Activated CD4-positive, alpha-beta T cell treated with anti-CD3 and anti-CD28 coated beads, Interleukin-2, amount 10 ng/mL, durations not matched to agents 24 days and 14 days (primary cell): ENCODE measurements at regions not wholly inside any gene's neighbourhood (a gene's known extent, or its start where the extent isn't known, plus 50 kb on each side); places are given as distances from the start of the nearest gene placed in this dataset.
"Not testable (repeated sequence)": the region's sequence is repeated elsewhere in the genome, so short reads cannot be mapped to it uniquely, and the experiment has no call there.

Experiments
- DNase-seq: peaks from one replicate; pipeline ENCODE4 v3.0.0; 2022
- H3K27ac Mint-ChIP-seq: one replicate; pipeline ENCODE4 v1.8.0; 2022; ENCODE audit warnings: mild to moderate bottlenecking, mixed read lengths
- H3K27me3 Mint-ChIP-seq: one replicate; pipeline ENCODE4 v1.8.0; 2022; ENCODE audit warnings: mixed read lengths
- H3K36me3 Mint-ChIP-seq: one replicate; pipeline ENCODE4 v1.8.0; 2022; ENCODE audit warnings: low read depth, mild to moderate bottlenecking, mixed read lengths
- H3K4me1 Mint-ChIP-seq: one replicate; pipeline ENCODE4 v1.8.0; 2021; ENCODE audit warnings: mixed read lengths
- H3K4me3 Mint-ChIP-seq: one replicate; pipeline ENCODE4 v1.8.0; 2022; ENCODE audit warnings: mild to moderate bottlenecking, moderate library complexity, mixed read lengths
- H3K9me3 Mint-ChIP-seq: one replicate; pipeline ENCODE4 v1.8.0; 2021; ENCODE audit warnings: mixed read lengths
- intact Hi-C: fragments of 100-400 bp; cut with micrococcal nuclease; formaldehyde crosslinking; loops from one replicate; pipeline ENCODE4 v1.15.1; 2023

DNA sequence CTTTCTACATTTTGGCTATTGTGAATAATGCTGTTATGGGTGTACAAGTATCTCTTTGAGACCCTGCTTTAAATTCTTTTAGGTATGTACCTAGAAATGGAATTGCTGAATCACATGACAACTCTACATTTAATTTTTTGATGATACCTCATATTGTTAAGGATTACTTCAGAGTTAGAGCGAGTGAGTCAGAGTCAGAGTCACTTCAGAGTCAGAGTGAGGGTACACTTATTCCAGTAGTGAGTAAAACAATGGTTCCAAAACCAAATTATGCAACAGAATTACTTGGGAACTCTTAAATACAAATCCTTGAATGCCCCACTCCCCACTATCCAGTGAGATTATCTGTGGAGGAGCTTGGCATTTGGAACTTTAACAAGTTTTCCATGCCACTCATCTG, 50.3 kb upstream of the SNRK start:
- no peak for DNase-seq
- Mint-ChIP-seq H3K27me3 (peaks cover 8% of the 10 kb centered on the region), H3K9me3 (peaks cover 20% of the 10 kb centered on the region), H3K4me3 (no peak overlapping the region), H3K27ac (no peak overlapping the region), H3K36me3 (no peaks in the 10 kb centered on the region), H3K4me1 (peaks cover 4% of the 10 kb centered on the region)
- intact Hi-C loops: no loop called here

DNA sequence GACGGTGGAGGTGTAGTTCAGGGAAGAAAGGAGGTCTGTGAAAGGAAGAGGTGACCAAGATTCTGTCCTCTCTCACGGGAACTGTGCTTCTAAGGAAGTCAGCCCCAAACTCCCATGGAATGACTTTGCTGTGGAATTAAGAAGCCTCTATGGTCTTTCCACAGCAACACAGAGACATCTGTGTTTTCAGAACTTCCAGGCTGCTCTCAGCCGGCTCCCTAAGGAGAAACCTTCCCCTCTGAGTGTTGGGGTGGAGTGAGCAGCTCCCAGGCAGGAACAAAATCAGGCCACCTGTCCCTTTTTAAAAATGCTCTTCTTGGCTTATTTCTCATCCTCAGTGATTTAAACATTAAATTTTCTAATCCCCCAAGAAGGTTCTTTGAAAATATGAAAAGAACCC, 53.3 kb upstream of the SNRK start:
- H3K9me3 Mint-ChIP-seq: peaks cover 13% of the 10 kb centered on the region
- peaks cover 2% of the 10 kb centered on the region for H3K4me1 Mint-ChIP-seq
- intact Hi-C loops: no loop called here
- no peak overlapping the region for H3K27ac Mint-ChIP-seq
- peaks cover 3% of the 10 kb centered on the region for H3K36me3 Mint-ChIP-seq
- H3K4me3 Mint-ChIP-seq: no peak overlapping the region
- DNase-seq: no peak
- peaks cover 17% of the 10 kb centered on the region for H3K27me3 Mint-ChIP-seq

DNA sequence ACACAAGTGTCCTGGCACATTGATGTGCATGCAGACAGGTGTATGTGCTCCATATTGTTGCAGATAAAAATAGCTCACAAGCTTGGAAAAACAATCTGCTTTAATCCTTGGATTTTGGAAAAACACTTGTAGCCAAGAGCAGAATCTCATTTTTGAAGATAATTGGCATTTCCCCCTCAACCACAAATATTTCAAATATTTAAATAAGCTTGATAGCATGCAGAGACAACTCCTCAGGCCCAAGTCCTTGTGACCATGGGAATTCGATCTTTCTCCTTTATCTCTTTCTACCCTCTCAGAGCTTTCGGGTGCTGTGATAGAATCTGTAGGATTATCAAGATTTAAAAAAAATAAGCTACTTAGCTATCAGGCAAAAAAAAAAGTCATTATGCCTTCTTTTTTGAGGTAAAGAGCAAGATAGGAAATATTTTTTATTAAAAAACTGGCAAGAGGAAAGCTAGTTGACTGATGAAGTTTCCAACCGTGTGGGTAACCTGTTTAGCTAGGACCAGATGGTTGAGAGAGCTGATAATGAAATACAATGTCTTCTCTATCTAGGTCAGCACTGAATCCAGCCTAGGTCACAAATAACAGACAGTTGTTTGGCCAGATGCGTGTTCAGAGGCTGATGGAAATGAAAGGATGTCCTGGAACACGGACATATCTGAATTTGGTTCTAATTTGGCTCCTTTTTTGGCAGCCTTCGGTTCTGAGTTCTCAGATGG, 54.9 kb upstream of the SNRK start:
- Mint-ChIP-seq H3K27ac (no peak overlapping the region), H3K9me3 (peaks cover 14% of the 10 kb centered on the region), H3K27me3 (peaks cover 17% of the 10 kb centered on the region), H3K4me1 (peaks cover 2% of the 10 kb centered on the region), H3K4me3 (no peak overlapping the region), H3K36me3 (peaks cover 11% of the 10 kb centered on the region)
- intact Hi-C loops: no loop called here
- no peak for DNase-seq

DNA sequence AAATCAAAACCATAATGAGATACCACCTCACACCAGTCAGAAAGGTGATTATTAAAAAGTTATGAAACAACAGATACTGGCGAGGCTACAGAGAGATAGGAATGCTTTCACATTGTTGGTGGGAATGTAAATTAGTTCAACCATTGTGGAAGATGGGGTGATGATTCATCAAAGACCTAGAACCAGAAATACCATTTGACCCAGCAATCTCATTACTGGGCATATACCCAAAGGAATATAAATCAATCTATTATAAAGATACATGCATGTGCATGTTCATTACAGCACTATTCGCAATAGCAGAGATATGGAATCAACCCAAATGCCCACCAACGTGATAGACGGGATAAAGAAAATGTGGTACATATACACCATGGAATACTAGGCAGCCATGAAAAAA, 56.5 kb upstream of the SNRK start:
- H3K27ac Mint-ChIP-seq, intact Hi-C loops, H3K9me3 Mint-ChIP-seq, DNase-seq, H3K4me1 Mint-ChIP-seq, H3K4me3 Mint-ChIP-seq: not testable (repeated sequence)
- Mint-ChIP-seq H3K27me3 (peaks cover 14% of the 10 kb centered on the region), H3K36me3 (peaks cover 11% of the 10 kb centered on the region)

DNA sequence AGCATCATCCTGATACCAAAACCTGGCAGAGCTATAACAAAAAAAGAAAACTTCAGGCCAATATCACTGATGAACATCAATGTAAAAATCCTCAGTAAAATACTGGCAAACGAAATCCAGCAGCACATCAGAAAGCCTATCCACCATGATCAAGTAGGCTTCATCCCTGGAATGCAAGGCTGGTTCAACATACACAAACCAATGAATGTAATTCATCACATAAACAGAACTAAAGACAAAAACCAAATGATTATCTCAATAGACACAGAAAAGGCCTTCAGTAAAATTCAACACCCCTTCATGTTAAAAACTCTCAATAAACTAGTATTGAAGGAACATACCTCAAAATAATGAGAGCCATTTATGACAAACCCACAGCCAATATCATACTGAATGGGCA, 58.7 kb upstream of the SNRK start:
- DNase-seq, H3K27ac Mint-ChIP-seq, H3K9me3 Mint-ChIP-seq, intact Hi-C loops, H3K4me3 Mint-ChIP-seq, H3K4me1 Mint-ChIP-seq: not testable (repeated sequence)
- Mint-ChIP-seq H3K27me3 (peaks cover 14% of the 10 kb centered on the region), H3K36me3 (peaks cover 11% of the 10 kb centered on the region)

DNA sequence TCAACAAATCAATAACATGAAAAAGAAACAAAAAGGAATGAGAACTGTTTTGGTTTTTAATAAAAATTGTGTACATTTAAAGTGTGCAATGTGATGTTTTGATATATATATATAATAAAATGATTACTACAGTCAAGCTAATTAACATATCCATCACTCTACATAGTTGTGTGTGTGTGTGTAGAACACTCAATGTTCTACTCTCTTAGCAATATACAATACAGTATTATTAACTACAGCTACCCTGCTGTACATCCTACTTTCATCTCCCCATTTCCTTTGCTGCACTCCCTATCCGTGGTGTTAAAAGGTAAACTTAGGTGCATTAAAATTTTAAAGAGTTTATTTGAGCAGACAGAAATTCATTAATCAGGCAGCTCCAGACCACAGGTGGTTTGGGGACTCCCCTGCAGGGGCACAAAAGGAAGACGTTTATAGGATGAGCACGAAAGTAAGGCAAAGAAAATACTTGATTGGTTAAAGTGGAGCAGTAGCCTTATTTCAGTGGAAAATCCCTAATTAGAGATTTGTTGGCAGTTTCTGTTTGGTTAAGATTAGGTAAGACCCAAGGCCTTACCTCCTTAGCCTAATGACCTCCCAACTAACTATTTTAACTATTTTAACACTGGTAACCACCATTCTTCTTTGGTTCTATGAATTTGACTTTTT, 61.8 kb upstream of the SNRK start:
- peaks cover 29% of the 10 kb centered on the region for H3K4me1 Mint-ChIP-seq
- intact Hi-C loops: loop anchor here (5.0 kb wide), 1 partner anchor 278 kb away; no protein-coding TSS in a partner anchor
- H3K27me3 Mint-ChIP-seq: peaks cover 3% of the 10 kb centered on the region
- H3K27ac Mint-ChIP-seq: no peak overlapping the region
- peaks cover 9% of the 10 kb centered on the region for H3K36me3 Mint-ChIP-seq
- peaks cover 10% of the 10 kb centered on the region for H3K9me3 Mint-ChIP-seq
- DNase-seq: no peak
- no peak overlapping the region for H3K4me3 Mint-ChIP-seq

DNA sequence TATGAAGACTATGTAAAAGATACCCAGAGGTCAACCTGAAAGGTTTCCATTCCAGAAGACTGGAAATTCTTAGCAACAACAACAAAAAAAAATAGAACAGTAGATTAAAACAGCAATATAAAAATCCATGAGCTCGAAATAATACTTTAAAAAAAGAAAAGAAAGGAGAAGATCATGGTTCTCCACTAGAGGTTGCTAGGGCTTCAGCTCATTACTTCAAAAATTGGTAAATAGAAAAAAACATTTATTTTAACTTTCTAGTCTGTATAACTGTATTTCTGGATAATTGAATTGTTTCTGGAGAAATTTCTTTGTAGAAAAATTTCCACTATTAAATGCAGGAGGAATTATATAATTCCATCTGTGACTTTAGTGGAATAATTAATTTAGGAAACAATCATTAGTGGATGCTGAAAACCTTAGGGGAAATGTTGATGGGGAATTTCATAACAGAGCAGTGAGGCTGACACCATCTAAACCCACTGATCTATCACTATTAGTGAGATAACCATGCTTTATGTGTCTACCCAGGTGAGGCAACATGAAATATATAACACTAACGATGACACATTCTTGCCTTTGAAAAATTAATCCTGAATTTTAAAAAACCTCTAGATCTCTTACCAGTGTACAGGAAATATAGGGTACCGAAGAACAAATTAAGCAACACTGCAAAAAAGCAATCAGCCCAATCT, 62.5 kb upstream of the SNRK start:
- H3K4me3 Mint-ChIP-seq: no peak overlapping the region
- peaks cover 10% of the 10 kb centered on the region for H3K9me3 Mint-ChIP-seq
- no peak overlapping the region for H3K27ac Mint-ChIP-seq
- H3K4me1 Mint-ChIP-seq: peaks cover 29% of the 10 kb centered on the region
- intact Hi-C loops: loop anchor here (2.0 to 5.0 kb wide), 2 partner anchors 155 to 278 kb away; no protein-coding TSS in a partner anchor
- peaks cover 2% of the 10 kb centered on the region for H3K27me3 Mint-ChIP-seq
- DNase-seq: no peak
- H3K36me3 Mint-ChIP-seq: peaks cover 9% of the 10 kb centered on the region

DNA sequence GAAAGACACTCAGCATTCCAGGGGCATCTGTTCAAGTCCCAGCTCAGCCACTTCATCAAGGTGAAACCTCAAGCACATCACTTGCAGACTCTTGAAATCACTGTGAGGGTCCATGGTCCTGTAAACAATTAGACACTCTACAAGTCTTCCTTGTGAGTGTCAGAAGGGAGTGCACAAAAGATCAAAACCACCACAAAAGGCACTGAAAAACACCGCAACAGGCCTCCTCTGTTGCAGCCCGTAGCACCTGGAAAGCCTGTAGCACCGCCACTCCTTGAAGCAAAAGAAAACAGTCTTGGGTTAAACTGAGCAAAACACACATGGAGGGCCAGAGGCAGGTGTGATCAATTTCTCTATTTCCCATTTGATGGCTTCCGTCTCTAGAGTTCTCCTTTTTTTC, 63.8 kb upstream of the SNRK start:
- Mint-ChIP-seq H3K27ac (peak overlapping the region; percentile 51), H3K4me1 (peaks cover 29% of the 10 kb centered on the region), H3K9me3 (peaks cover 10% of the 10 kb centered on the region), H3K36me3 (peaks cover 5% of the 10 kb centered on the region), H3K4me3 (no peak overlapping the region), H3K27me3 (peaks cover 3% of the 10 kb centered on the region)
- DNase-seq: peak; percentile 72
- intact Hi-C loops: loop anchor here (2.0 to 5.0 kb wide), 2 partner anchors 156 to 280 kb away; no protein-coding TSS in a partner anchor

DNA sequence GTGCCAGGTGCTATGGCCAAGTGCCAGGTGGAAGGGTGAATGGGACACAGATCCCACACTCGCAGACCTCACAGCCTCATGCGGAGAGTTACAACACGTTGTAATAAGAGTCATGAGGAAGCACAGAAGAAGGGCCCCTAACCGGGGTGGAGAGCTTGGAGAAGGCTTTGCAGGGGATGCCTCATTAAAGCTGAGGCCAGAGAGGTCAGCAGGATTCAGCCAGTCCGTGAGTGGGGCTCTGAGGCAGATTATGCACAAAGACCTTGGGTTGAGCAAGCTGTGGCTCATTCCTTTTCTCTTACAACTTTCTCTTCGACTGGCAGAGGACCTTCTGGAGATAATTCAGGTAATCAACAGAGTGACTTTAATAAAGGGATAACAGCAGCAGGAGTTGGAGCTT, 65.3 kb upstream of the SNRK start:
- Mint-ChIP-seq H3K27me3 (peaks cover 3% of the 10 kb centered on the region), H3K36me3 (no peaks in the 10 kb centered on the region), H3K4me3 (no peak overlapping the region), H3K27ac (no peak overlapping the region), H3K4me1 (peaks cover 36% of the 10 kb centered on the region), H3K9me3 (no peaks in the 10 kb centered on the region)
- DNase-seq: no peak
- intact Hi-C loops: loop anchor here (5.0 kb wide), 1 partner anchor 281 kb away; no protein-coding TSS in a partner anchor

DNA sequence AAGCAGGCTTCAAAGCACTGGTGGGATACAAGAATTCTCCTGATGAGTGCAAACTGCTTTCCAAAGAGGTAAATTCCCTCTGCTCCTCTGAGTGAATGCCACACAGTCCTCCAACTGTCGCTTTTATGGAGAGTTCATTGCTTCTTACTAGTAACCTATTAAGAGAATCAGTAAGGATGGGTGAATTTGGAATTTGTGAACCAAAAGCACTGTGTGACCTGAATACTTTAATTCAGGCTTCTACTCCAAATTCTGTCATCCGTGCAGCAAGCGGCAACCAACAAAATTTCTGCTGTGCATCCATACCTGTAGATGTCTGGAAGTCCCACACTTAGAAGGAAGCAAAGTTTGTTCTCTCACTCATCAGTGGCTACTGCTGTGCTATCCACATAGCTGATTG, 66.7 kb upstream of the SNRK start:
- Mint-ChIP-seq H3K27me3 (peaks cover 3% of the 10 kb centered on the region), H3K27ac (no peak overlapping the region), H3K4me1 (peaks cover 36% of the 10 kb centered on the region), H3K4me3 (no peak overlapping the region), H3K9me3 (no peaks in the 10 kb centered on the region), H3K36me3 (no peaks in the 10 kb centered on the region)
- no peak for DNase-seq
- intact Hi-C loops: loop anchor here (5.0 kb wide), 1 partner anchor 283 kb away; no protein-coding TSS in a partner anchor

DNA sequence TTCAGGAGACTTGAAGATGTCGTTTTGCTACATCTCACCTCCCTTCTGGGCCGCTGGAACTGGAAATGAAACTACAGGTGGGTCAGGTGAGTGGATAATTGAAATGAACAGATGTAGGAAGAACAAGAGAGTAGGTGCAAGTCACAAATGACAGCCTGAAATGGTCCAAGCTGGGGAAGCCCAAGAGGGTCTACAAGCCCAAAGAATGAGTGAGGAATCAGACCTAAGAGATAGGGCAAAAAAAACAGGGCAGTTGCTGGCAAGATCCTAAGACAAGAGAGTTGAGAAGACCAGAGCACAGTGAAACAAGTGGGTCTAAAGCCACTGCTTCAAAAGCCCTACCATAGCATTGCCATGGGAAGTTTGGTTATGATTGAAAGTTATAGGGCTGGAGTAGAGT, 67.4 kb upstream of the SNRK start:
- Mint-ChIP-seq H3K36me3 (no peaks in the 10 kb centered on the region), H3K4me3 (no peak overlapping the region), H3K9me3 (no peaks in the 10 kb centered on the region), H3K4me1 (peaks cover 33% of the 10 kb centered on the region), H3K27me3 (peaks cover 5% of the 10 kb centered on the region), H3K27ac (no peak overlapping the region)
- DNase-seq: no peak
- intact Hi-C loops: no loop called here

DNA sequence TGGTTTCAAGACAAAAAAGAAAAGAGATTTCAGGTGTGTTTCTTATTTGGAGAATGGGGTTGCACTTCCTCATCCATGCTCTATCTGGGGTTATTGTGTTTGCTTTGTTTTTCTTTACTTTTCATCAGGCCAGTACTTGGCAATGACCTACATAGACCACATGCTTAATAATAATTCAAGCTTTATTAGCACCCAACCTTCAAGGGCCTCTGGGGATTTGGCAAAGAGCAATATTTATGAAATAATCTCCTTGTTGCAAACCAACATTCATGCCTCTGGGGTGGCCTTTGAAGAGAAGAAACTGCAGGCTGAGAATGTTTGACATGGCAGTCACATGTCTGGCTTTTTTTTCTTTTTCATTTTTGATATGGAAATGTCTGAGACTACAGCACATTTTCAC, 68.2 kb upstream of the SNRK start:
- intact Hi-C loops: no loop called here
- H3K36me3 Mint-ChIP-seq: no peaks in the 10 kb centered on the region
- no peaks in the 10 kb centered on the region for H3K9me3 Mint-ChIP-seq
- peaks cover 5% of the 10 kb centered on the region for H3K27me3 Mint-ChIP-seq
- no peak overlapping the region for H3K4me3 Mint-ChIP-seq
- H3K27ac Mint-ChIP-seq: no peak overlapping the region
- DNase-seq: no peak
- peaks cover 33% of the 10 kb centered on the region for H3K4me1 Mint-ChIP-seq

DNA sequence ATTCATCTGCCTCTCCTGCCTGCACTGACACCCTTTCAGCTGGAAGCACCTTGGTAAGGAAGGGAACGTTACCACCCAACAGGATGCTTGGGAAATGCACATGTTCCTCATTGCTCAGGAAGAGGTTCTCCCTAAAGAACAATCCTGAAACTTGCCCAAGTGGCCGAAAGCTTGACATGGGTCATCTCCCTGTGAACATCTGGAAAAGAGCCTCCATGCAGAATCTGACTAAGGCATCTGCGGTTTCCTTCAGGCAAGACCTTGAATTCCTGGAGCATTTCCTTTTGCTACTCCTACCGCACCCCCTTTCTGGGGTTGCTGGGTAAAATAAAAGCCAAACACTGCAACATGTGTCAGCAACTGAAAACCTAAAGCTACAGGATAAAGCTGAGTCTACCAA, 68.7 kb upstream of the SNRK start:
- peaks cover 30% of the 10 kb centered on the region for H3K4me1 Mint-ChIP-seq
- no peaks in the 10 kb centered on the region for H3K36me3 Mint-ChIP-seq
- intact Hi-C loops: no loop called here

DNA sequence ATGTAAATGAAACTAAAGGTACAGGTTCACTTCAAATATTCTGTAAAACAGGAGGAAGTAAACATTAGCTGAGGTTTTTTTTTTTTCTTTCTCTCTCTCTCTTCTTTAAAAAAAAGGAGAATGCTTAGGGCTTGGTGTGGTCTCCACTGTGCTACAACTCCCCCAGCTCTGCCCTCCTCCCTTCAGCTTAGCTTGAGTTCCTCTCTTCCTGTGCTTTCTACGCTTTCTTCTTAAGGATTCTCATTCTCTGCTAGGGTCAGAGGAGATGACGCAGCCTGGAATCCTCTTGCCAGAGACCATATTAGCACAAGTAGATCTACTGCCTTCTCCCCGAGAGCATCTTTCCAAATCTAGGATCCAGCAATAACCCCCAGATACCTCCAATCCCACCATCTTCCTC, 69.1 kb upstream of the SNRK start:
- Mint-ChIP-seq H3K9me3 (no peaks in the 10 kb centered on the region), H3K27ac (no peak overlapping the region), H3K4me3 (no peak overlapping the region), H3K27me3 (peaks cover 5% of the 10 kb centered on the region), H3K4me1 (peaks cover 26% of the 10 kb centered on the region), H3K36me3 (no peaks in the 10 kb centered on the region)
- intact Hi-C loops: no loop called here
- no peak for DNase-seq

More for the DNA sequence above, 68.7 kb upstream of the SNRK start:
- peaks cover 5% of the 10 kb centered on the region for H3K27me3 Mint-ChIP-seq
- H3K9me3 Mint-ChIP-seq: no peaks in the 10 kb centered on the region
- no peak overlapping the region for H3K4me3 Mint-ChIP-seq
- DNase-seq: no peak
- H3K27ac Mint-ChIP-seq: no peak overlapping the region
